HepG2 (cell line): ENCODE measurements at regions not wholly inside any gene's neighbourhood (a gene's known extent, or its start where the extent isn't known, plus 50 kb on each side); places are given as distances from the start of the nearest gene placed in this dataset.

Experiments
- CEBPZ ChIP-seq: IDR thresholded peaks from 2 replicates; pipeline ENCODE4 v1.6.1; 2012; ENCODE audit warnings: low read length, improper control_type of control experiment
- CTCF ChIP-seq: sonication (generic); formaldehyde crosslinking; IDR thresholded peaks from 2 replicates; pipeline ENCODE4 v1.5.0; 2020; ENCODE audit warnings: mild to moderate bottlenecking, missing genetic modification reagents, moderate library complexity
- FOSL2 ChIP-seq: sonication (generic); formaldehyde crosslinking; IDR thresholded peaks from 2 replicates; pipeline ENCODE4 v1.4.0; 2020; ENCODE audit warnings: missing genetic modification reagents
- FOXM1 ChIP-seq: sonication (generic); formaldehyde crosslinking; IDR thresholded peaks from 2 replicates; pipeline ENCODE4 v1.5.0; 2020; ENCODE audit warnings: missing genetic modification reagents
- IRF2 ChIP-seq: IDR thresholded peaks from 2 replicates; pipeline ENCODE4 v1.6.1; 2018; ENCODE audit warnings: missing genetic modification reagents, missing compliant biosample characterization
- JUN ChIP-seq: sonication (generic); formaldehyde crosslinking; IDR thresholded peaks from 2 replicates; pipeline ENCODE4 v1.4.0; 2020; ENCODE audit warnings: mild to moderate bottlenecking, missing genetic modification reagents
- PAWR ChIP-seq: sonication (generic); formaldehyde crosslinking; IDR thresholded peaks from 2 replicates; pipeline ENCODE4 v1.4.0; 2020; ENCODE audit warnings: missing genetic modification reagents, mild to moderate bottlenecking, borderline replicate concordance
- POLR2A ChIP-seq, 2 experiments: IDR thresholded peaks; 2 replicates each; pipeline ENCODE4 v1.6.1; 2011; ENCODE audit warnings: low read depth in 2 of 2, low read length in 2 of 2, mild to moderate bottlenecking in 1 of 2, moderate library complexity in 1 of 2; ENCODE audit not compliant: insufficient read depth in 1 of 2
- RFX5 ChIP-seq: IDR thresholded peaks from 2 replicates; pipeline ENCODE4 v1.6.1; 2011; ENCODE audit warnings: low read depth, low read length, improper control_type of control experiment

DNA sequence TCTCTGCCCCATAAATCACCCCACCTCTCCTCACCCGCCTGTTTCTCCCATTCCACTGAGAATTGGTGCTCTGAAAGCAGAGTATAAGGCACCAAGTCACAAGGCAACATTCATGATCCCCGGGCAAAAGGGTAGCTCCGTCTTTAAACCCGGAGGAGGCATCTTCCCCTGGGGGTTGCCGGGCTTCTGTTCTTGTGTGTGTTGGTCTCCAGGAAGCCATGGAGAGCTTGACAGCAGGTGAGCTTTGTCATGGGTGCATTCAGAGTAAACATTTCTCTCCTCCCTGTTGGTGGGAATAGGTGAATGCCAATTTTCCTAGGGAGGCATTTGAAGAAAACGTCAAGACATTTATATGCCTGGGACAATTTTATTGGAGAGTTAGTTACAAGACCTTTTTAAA is 275.5 kb upstream of the USP9Y start:
- no peak for TF ChIP-seq IRF2 (CRISPR knock-in tag)
- TF ChIP-seq FOSL2 (CRISPR knock-in tag), result no peak
- no peak for TF ChIP-seq PAWR (CRISPR knock-in tag)
- TF ChIP-seq JUN (CRISPR knock-in tag), result no peak
- TF ChIP-seq FOXM1 (CRISPR knock-in tag), result no peak
- TF ChIP-seq CEBPZ, result no peak
- TF ChIP-seq CTCF, result no peak
- TF ChIP-seq RFX5, result no peak
- no peak for TF ChIP-seq POLR2A (IDR thresholded peaks at IDR 0.05; ENCODE audit: insufficient read depth in 1 of 2, low read depth in 2 of 2, low read length in 2 of 2)
